ENCODE measurements at regions not wholly inside any gene's neighbourhood (a gene's known extent, or its start where the extent isn't known, plus 50 kb on each side); places are given as distances from the start of the nearest gene placed in this dataset.
A peak's percentile ranks its signal among the peaks of the same experiment; 100 is the strongest.

DNA sequence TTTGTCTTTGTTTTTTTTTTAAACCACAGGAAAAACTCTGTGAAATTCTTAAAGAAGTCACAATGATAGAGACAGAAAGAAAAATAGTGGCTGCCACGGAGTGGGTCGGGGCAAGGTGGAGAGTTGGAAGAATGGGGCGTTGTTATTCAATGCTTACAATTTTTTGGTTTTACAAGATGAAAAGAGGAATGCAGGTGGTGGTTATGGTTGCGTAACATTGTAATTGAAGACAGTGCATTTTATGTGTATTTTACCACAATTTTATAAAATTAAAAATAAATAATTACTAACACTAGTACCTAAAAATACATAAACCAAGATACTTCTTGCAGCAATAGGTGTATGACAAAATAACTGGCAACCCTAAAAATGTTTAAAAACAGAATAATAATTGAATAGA, 76.9 kb upstream of the VOPP1 start:
- ChIA-PET POLR2A (interaction anchor here (0.6 kb wide), 1 partner anchor 315 kb away, joined by 3 read pairs; no protein-coding TSS in a partner anchor), CTCF (no interaction called here)
- ATAC-seq = no peak
- Mint-ChIP-seq H3K36me3 (ENCODE audit: low read depth) (no peaks in the 10 kb centered on the region), H3K27me3 (peaks cover 6% of the 10 kb centered on the region), H3K4me3 (no peak overlapping the region), H3K9me3 (ENCODE audit: low read depth) (no peaks in the 10 kb centered on the region), H3K4me1 (no peaks in the 10 kb centered on the region), H3K27ac (no peak overlapping the region)
- DNase-seq = no peak
- intact Hi-C loops (cut with DNase I, micrococcal nuclease) = no loop called here

GRCh38 chr7:55644567-55644966, 72.3 kb upstream of the VOPP1 start:
- peaks cover 9% of the 10 kb centered on the region for H3K4me1 Mint-ChIP-seq
- no peak overlapping the region for H3K4me3 Mint-ChIP-seq
- CTCF ChIA-PET = no interaction called here
- H3K9me3 Mint-ChIP-seq (ENCODE audit: low read depth) = no peaks in the 10 kb centered on the region
- H3K27me3 Mint-ChIP-seq = peaks cover 2% of the 10 kb centered on the region
- no peak for DNase-seq
- no peak overlapping the region for H3K27ac Mint-ChIP-seq
- POLR2A ChIA-PET = no interaction called here
- H3K36me3 Mint-ChIP-seq (ENCODE audit: low read depth) = no peaks in the 10 kb centered on the region
- ATAC-seq = no peak
- intact Hi-C loops (cut with DNase I, micrococcal nuclease) = loop anchor here in 1 of 2 experiments (5.0 kb wide), 1 partner anchor 318 kb away; the partner anchor contains the start of gene NIPSNAP2

GRCh38 chr7:55642266-55642665, 70.0 kb upstream of the VOPP1 start:
- no peak overlapping the region for H3K27ac Mint-ChIP-seq

DNA sequence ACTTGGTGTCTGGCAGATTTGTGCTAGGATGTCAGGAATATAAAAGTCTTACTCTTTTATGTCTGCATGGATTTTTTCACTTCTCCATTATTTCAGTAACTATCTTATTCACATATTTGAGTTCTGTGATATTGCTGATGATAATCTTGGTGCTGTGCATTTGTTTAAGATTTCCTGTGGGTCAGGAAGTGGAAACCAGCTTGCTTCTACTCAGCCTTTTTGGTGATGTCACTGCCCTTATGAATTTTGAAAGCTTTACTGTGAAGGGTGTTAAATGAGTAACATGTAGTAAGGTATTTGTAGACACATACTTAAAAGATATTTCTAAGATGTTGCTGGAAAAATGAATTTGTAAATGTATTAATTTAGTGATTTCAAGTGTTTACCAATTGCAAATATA, 69.5 kb upstream of the VOPP1 start:
- peak; percentile 88 for ATAC-seq
- H3K36me3 Mint-ChIP-seq (ENCODE audit: low read depth) = no peaks in the 10 kb centered on the region
- peaks cover 2% of the 10 kb centered on the region for H3K27me3 Mint-ChIP-seq

More at GRCh38 chr7:55642266-55642665, 70.0 kb upstream of the VOPP1 start:
- H3K27me3 Mint-ChIP-seq = peaks cover 2% of the 10 kb centered on the region
- H3K36me3 Mint-ChIP-seq (ENCODE audit: low read depth) = no peaks in the 10 kb centered on the region
- no peak overlapping the region for H3K4me3 Mint-ChIP-seq
- H3K9me3 Mint-ChIP-seq (ENCODE audit: low read depth) = no peaks in the 10 kb centered on the region
- DNase-seq (no peak), ATAC-seq (no peak)
- POLR2A ChIA-PET = interaction anchor here (0.6 kb wide), 1 partner anchor 322 kb away, joined by 7 read pairs; no protein-coding TSS in a partner anchor
- intact Hi-C loops (cut with DNase I, micrococcal nuclease) = loop anchor here in 1 of 2 experiments (5.0 kb wide), 1 partner anchor 320 kb away; the partner anchor contains the start of gene NIPSNAP2
- H3K4me1 Mint-ChIP-seq = peaks cover 9% of the 10 kb centered on the region
- CTCF ChIA-PET = interaction anchor here (0.6 to 2.5 kb wide), 9 partner anchors 9 to 432 kb away, joined by 3 to 14 read pairs (median 4); partner anchors contain the start of gene NIPSNAP2

DNA sequence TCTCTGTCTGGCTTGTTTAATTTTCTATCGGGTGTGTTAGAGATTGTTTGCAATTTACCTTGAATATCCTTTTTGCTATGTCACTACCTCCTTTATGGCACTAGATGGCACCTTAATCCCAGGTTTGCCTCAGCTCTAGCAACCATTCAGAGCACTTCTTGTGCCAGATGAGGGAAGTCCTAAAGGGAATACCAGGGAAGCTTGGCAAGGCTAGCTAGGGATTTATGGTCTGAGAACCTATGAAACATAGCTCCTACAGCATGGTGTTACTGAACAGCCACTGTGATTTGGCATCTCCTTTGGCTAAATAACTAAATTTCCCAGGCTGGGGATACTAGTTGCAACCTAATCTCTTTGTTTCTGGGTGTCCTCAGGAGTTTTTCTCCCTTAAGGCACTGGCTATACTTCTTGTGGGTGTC, 69.0 kb upstream of the VOPP1 start:
- peak; percentile 89 for ATAC-seq
- H3K27me3 Mint-ChIP-seq = peaks cover 2% of the 10 kb centered on the region

More for the DNA sequence above, 69.5 kb upstream of the VOPP1 start:
- Mint-ChIP-seq H3K9me3 (ENCODE audit: low read depth) (no peaks in the 10 kb centered on the region), H3K4me1 (peaks cover 9% of the 10 kb centered on the region), H3K4me3 (no peak overlapping the region), H3K27ac (no peak overlapping the region)
- intact Hi-C loops (cut with DNase I, micrococcal nuclease) = loop anchor here (1.0 to 5.0 kb wide), 4 partner anchors 81 to 432 kb away; partner anchors contain the start of gene NIPSNAP2 (in 2 of the 2)
- no peak for DNase-seq
- POLR2A ChIA-PET = interaction anchor here (0.6 kb wide), 1 partner anchor 322 kb away, joined by 7 read pairs; no protein-coding TSS in a partner anchor
- CTCF ChIA-PET = interaction anchor here (0.5 to 2.5 kb wide), 16 partner anchors 9 to 432 kb away, joined by 3 to 14 read pairs (median 4); partner anchors contain the start of gene NIPSNAP2

DNA sequence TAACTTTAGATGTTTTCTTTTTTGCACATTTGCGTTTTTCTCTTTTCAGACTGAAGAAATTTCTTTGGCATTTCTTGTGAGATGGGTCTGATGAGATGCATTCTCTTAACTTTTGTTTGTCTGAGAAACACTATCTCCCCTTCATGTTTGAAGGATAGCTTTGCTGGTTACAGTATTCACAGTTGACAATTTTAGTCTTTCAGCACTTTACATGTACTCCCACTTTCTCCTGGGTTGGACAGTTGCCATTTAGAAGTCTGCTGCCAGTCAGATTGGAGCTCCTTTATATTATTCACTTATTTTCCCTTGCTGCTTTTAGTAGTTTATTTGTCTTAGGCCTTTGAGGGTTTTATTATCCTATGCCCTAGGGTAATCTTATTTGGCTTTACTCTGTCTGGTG, 67.3 kb upstream of the VOPP1 start:
- DNase-seq (no peak), ATAC-seq (no peak)
- peaks cover 2% of the 10 kb centered on the region for H3K27me3 Mint-ChIP-seq
- H3K4me1 Mint-ChIP-seq = peaks cover 9% of the 10 kb centered on the region
- H3K27ac Mint-ChIP-seq = no peak overlapping the region
- ChIA-PET POLR2A (no interaction called here), CTCF (interaction anchor here (0.6 to 1.3 kb wide), 2 partner anchors 31 to 32 kb away, joined by 3 to 4 read pairs; no protein-coding TSS in a partner anchor)
- H3K36me3 Mint-ChIP-seq (ENCODE audit: low read depth) = no peaks in the 10 kb centered on the region
- H3K9me3 Mint-ChIP-seq (ENCODE audit: low read depth) = no peaks in the 10 kb centered on the region
- intact Hi-C loops (cut with DNase I, micrococcal nuclease) = loop anchor here in 1 of 2 experiments (5.0 kb wide), 1 partner anchor 323 kb away; the partner anchor contains the start of gene NIPSNAP2
- no peak overlapping the region for H3K4me3 Mint-ChIP-seq

More for the DNA sequence above, 69.0 kb upstream of the VOPP1 start:
- intact Hi-C loops (cut with DNase I, micrococcal nuclease) = loop anchor here (1.0 to 5.0 kb wide), 4 partner anchors 82 to 433 kb away; partner anchors contain the start of gene NIPSNAP2 (in 2 of the 2)
- Mint-ChIP-seq H3K9me3 (ENCODE audit: low read depth) (no peaks in the 10 kb centered on the region), H3K36me3 (ENCODE audit: low read depth) (no peaks in the 10 kb centered on the region), H3K27ac (no peak overlapping the region), H3K4me3 (no peak overlapping the region), H3K4me1 (peaks cover 9% of the 10 kb centered on the region)
- ChIA-PET CTCF (interaction anchor here (0.5 to 2.5 kb wide), 15 partner anchors 10 to 433 kb away, joined by 3 to 14 read pairs (median 4); partner anchors contain the start of gene NIPSNAP2), POLR2A (no interaction called here)
- DNase-seq = peak; percentile 45

GRCh38 chr7:55629051-55629677, 56.9 kb upstream of the VOPP1 start:
- POLR2A ChIA-PET = no interaction called here
- Mint-ChIP-seq H3K27ac (no peak overlapping the region), H3K9me3 (ENCODE audit: low read depth) (no peaks in the 10 kb centered on the region), H3K27me3 (peaks cover 9% of the 10 kb centered on the region), H3K4me3 (no peak overlapping the region), H3K36me3 (ENCODE audit: low read depth) (no peaks in the 10 kb centered on the region), H3K4me1 (no peaks in the 10 kb centered on the region)
- ATAC-seq = no peak
- CTCF ChIA-PET = interaction anchor here (2.0 kb wide), 1 partner anchor 12 kb away, joined by 11 read pairs; no protein-coding TSS in a partner anchor
- no peak for DNase-seq
- intact Hi-C loops (cut with DNase I, micrococcal nuclease) = no loop called here

DNA sequence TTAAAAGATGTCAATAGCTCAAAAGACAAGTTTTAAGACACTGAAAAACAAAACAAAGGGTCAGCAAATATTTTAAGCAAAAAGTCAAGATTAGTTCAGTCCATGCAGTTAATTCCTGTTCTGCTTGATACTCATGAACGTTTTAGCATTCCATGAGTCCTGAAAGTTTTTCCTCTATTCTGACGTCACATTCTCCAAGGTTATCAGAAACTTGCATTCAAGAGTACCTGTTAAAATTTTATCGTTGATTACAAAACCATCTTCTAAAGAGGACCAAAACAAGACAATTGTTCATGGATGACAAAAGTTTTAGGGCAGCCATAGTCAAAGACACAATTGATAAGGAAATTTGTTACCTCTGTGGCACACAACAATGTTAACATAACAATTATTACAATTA, 52.5 kb upstream of the VOPP1 start:
- POLR2A ChIA-PET = no interaction called here
- CTCF ChIA-PET = no interaction called here
- no peak for DNase-seq
- no peak for ATAC-seq
- intact Hi-C loops (cut with DNase I, micrococcal nuclease) = no loop called here
- no peak overlapping the region for H3K4me3 Mint-ChIP-seq
- no peak overlapping the region for H3K27ac Mint-ChIP-seq
- H3K36me3 Mint-ChIP-seq (ENCODE audit: low read depth) = no peaks in the 10 kb centered on the region
- no peaks in the 10 kb centered on the region for H3K9me3 Mint-ChIP-seq (ENCODE audit: low read depth)
- peaks cover 10% of the 10 kb centered on the region for H3K27me3 Mint-ChIP-seq
- H3K4me1 Mint-ChIP-seq = no peaks in the 10 kb centered on the region

GRCh38 chr7:55623617-55624016, 51.3 kb upstream of the VOPP1 start:
- H3K36me3 Mint-ChIP-seq (ENCODE audit: low read depth) = no peaks in the 10 kb centered on the region
- H3K4me1 Mint-ChIP-seq = no peaks in the 10 kb centered on the region

DNA sequence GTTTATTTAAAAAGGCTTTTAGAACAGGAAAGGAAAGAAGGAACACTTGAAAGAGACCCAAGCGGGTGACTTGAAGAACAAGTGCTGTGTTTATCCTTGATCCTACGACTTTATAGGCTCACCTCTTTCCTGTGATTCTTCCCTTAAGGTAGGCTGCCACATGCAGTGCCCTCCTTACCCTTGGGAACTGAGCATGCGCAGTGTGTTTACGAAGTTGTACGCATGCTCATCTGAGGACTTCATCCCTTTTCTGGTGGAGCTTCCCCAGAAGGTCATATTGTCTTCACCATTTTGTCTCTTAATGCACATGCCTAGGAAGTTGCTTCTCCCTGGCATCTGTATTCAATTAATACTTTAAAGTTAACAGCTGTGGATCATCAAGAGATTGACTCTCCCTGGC, 49.9 kb upstream of the VOPP1 start:
- Mint-ChIP-seq H3K4me3 (no peak overlapping the region), H3K27ac (no peak overlapping the region), H3K4me1 (no peaks in the 10 kb centered on the region), H3K27me3 (peaks cover 11% of the 10 kb centered on the region), H3K36me3 (ENCODE audit: low read depth) (no peaks in the 10 kb centered on the region), H3K9me3 (ENCODE audit: low read depth) (peaks cover 5% of the 10 kb centered on the region)
- intact Hi-C loops (cut with DNase I, micrococcal nuclease) = no loop called here
- ChIA-PET CTCF (interaction anchor here (1.6 kb wide), 1 partner anchor 20 kb away, joined by 6 read pairs; no protein-coding TSS in a partner anchor), POLR2A (no interaction called here)
- ATAC-seq (no peak), DNase-seq (no peak)

More at GRCh38 chr7:55623617-55624016, 51.3 kb upstream of the VOPP1 start:
- POLR2A ChIA-PET = no interaction called here
- intact Hi-C loops (cut with DNase I, micrococcal nuclease) = no loop called here
- peaks cover 1% of the 10 kb centered on the region for H3K9me3 Mint-ChIP-seq (ENCODE audit: low read depth)
- H3K27me3 Mint-ChIP-seq = peaks cover 5% of the 10 kb centered on the region
- DNase-seq (no peak), ATAC-seq (no peak)
- no peak overlapping the region for H3K4me3 Mint-ChIP-seq
- H3K27ac Mint-ChIP-seq = no peak overlapping the region
- CTCF ChIA-PET = no interaction called here
